Body of pancreas (tissue), 4 donors: ENCODE measurements at regions not wholly inside any gene's neighbourhood (a gene's known extent, or its start where the extent isn't known, plus 50 kb on each side); places are given as distances from the start of the nearest gene placed in this dataset.
A peak's percentile ranks its signal among the peaks of the same experiment; 100 is the strongest.

Experiments
- ATAC-seq: fragments of 150-250 bp; one replicate; pipeline ENCODE4 v1.9.1; 2016
- DNase-seq, 4 donors: peaks; one replicate each; pipeline ENCODE4 v3.0.0-alpha.2; 2019
- H3K27ac ChIP-seq, 4 donors: fragments of 200-600 bp; sonication (generic); 1 replicate in 3 of 4; 2 replicates in 1 of 4; pipeline versions ENCODE4 v1.5.1 to v1.6.1; 2016 to 2019; ENCODE audit warnings: mild to moderate bottlenecking in 1 of 4, mixed read lengths in 1 of 4, moderate library complexity in 1 of 4
- H3K27me3 ChIP-seq, 2 donors: fragments of 200-600 bp; sonication (generic); one replicate each; pipeline ENCODE4 v1.6.0; 2016; ENCODE audit warnings: mild to moderate bottlenecking in 1 of 2
- H3K36me3 ChIP-seq, 2 donors: fragments of 200-600 bp; sonication (generic); replicated peaks in 1 of 2; 2 replicates each; pipeline ENCODE4 v1.5.1; 2016; ENCODE audit warnings: low read depth in 2 of 2; ENCODE audit not compliant: insufficient read depth in 1 of 2
- H3K4me1 ChIP-seq: fragments of 200-600 bp; sonication (generic); one replicate; pipeline ENCODE4 v1.6.0; 2016
- H3K4me3 ChIP-seq, 2 donors: fragments of 200-600 bp; sonication (generic); 1 replicate in 1 of 2; 2 replicates in 1 of 2; pipeline ENCODE4 v1.5.1; 2016 to 2019
- H3K9me3 ChIP-seq, 3 donors: fragments of 200-600 bp; sonication (generic); 1 replicate in 2 of 3; 2 replicates in 1 of 3; pipeline ENCODE4 v1.5.1; 2016
- CTCF ChIP-seq, 7 experiments: fragments of 450-650 bp in 4 of 7; fragments of 200-600 bp in 3 of 7; sonication (generic) in 3 of 7; IDR thresholded peaks; one replicate each; pipeline ENCODE4 v1.5.1; 2016 to 2019; ENCODE audit warnings: antibody characterized with exemption in 7 of 7
- POLR2A ChIP-seq, 3 donors: fragments of 450-650 bp; IDR thresholded peaks; one replicate each; pipeline ENCODE4 v1.6.1; 2016; ENCODE audit warnings: antibody characterized with exemption in 3 of 3, mild to moderate bottlenecking in 2 of 3
- WGBS, 2 donors: methylation state at CpG; one replicate each; pipeline ENCODE4 v1.1.5; 2017; 5-methylcytosine and 5-hydroxymethylcytosine counted together
- intact Hi-C: fragments of 100-400 bp; cut with DNase I; formaldehyde crosslinking; loops from one replicate; pipeline ENCODE4 v1.15.1; 2023

- Histone ChIP-seq H3K36me3 (no peaks in the 10 kb centered on the region), H3K27me3 (no peaks in the 10 kb centered on the region), H3K4me1 (peaks cover 7% of the 10 kb centered on the region), H3K9me3 (no peaks in the 10 kb centered on the region), H3K27ac (peak overlapping the region in 2 of 4 donors; percentile 60 to 62), H3K4me3 (no peak overlapping the region)
- 77 to 90% methylated on average over 17 to 18 of the region's 18 CpGs for WGBS, 2 donors
- ATAC-seq: peak; percentile 15
- intact Hi-C loops: no loop called here
- no peak for TF ChIP-seq CTCF (IDR thresholded peaks at IDR 0.05)
- TF ChIP-seq POLR2A (IDR thresholded peaks at IDR 0.05): no peak
- peak in 2 of 4 donors; percentile 4 to 5 for DNase-seq
Observed at GRCh38 chr5:127228540-127229184, 61.9 kb upstream of the MEGF10 start.

- Histone ChIP-seq H3K27ac (peak overlapping the region; percentile 17 to 64 (median 61)), H3K4me3 (peak overlapping the region; percentile 33 to 36), H3K36me3 (no peaks in the 10 kb centered on the region), H3K9me3 (no peaks in the 10 kb centered on the region), H3K4me1 (peaks cover 7% of the 10 kb centered on the region), H3K27me3 (no peaks in the 10 kb centered on the region)
- TF ChIP-seq POLR2A (IDR thresholded peaks at IDR 0.05) (peak in 2 of 3 donors; percentile 56 to 57), CTCF (IDR thresholded peaks at IDR 0.05) (peak in 3 of 7 experiments; percentile 6 to 21 (median 20))
- 2 to 3% methylated on average over 27 to 61 of the region's 61 CpGs for WGBS, 2 donors
- ATAC-seq (peak; percentile 82), DNase-seq (peak; percentile 45 to 59 (median 52))
- intact Hi-C loops: no loop called here
Observed at GRCh38 chr5:127229185-127229889, 61.3 kb upstream of the MEGF10 start.

- ATAC-seq (no peak), DNase-seq (no peak)
- Histone ChIP-seq H3K36me3 (no peaks in the 10 kb centered on the region), H3K27ac (no peak overlapping the region), H3K9me3 (no peaks in the 10 kb centered on the region), H3K4me3 (no peak overlapping the region), H3K4me1 (peaks cover 7% of the 10 kb centered on the region), H3K27me3 (no peaks in the 10 kb centered on the region)
- WGBS, 2 donors: 91 to 92% methylated on average over 3 of the region's 3 CpGs
- TF ChIP-seq CTCF (IDR thresholded peaks at IDR 0.05): no peak
- TF ChIP-seq POLR2A (IDR thresholded peaks at IDR 0.05): no peak
- intact Hi-C loops: no loop called here
Observed at GRCh38 chr5:127231118-127231517, 59.5 kb upstream of the MEGF10 start.

- intact Hi-C loops: no loop called here
- TF ChIP-seq POLR2A (IDR thresholded peaks at IDR 0.05) (no peak), CTCF (IDR thresholded peaks at IDR 0.05) (no peak)
- ATAC-seq: no peak
- Histone ChIP-seq H3K27me3 (no peaks in the 10 kb centered on the region), H3K4me1 (peaks cover 7% of the 10 kb centered on the region), H3K4me3 (no peak overlapping the region), H3K36me3 (no peaks in the 10 kb centered on the region), H3K9me3 (no peaks in the 10 kb centered on the region), H3K27ac (no peak overlapping the region)
- 71 to 72% methylated on average over 3 of the region's 3 CpGs for WGBS, 2 donors
- no peak for DNase-seq
Observed at GRCh38 chr5:127233590-127233989, 57.0 kb upstream of the MEGF10 start.
